Nephron progenitor cell (in vitro differentiated cells): ENCODE measurements at regions not wholly inside any gene's neighbourhood (a gene's known extent, or its start where the extent isn't known, plus 50 kb on each side); places are given as distances from the start of the nearest gene placed in this dataset.

Experiments used
- DNase-seq: peaks from one replicate; pipeline ENCODE4 v3.0.0; 2021
- H3K27ac Mint-ChIP-seq: 2 replicates; pipeline ENCODE4 v1.8.0; 2021; ENCODE audit warnings: mild to moderate bottlenecking, moderate library complexity, mixed read lengths
- H3K27me3 Mint-ChIP-seq: 2 replicates; pipeline ENCODE4 v1.8.0; 2021; ENCODE audit warnings: mild to moderate bottlenecking, low read depth, mixed read lengths; ENCODE audit not compliant: poor library complexity
- H3K36me3 Mint-ChIP-seq: 2 replicates; pipeline ENCODE4 v1.8.0; 2021; ENCODE audit warnings: low read depth, mixed read lengths
- H3K4me1 Mint-ChIP-seq: 2 replicates; pipeline ENCODE4 v1.8.0; 2021; ENCODE audit warnings: mixed read lengths
- H3K4me3 Mint-ChIP-seq: 2 replicates; pipeline ENCODE4 v1.8.0; 2021; ENCODE audit warnings: mild to moderate bottlenecking, moderate library complexity, mixed read lengths
- H3K9me3 Mint-ChIP-seq: 2 replicates; pipeline ENCODE4 v1.8.0; 2021; ENCODE audit warnings: mild to moderate bottlenecking, moderate library complexity, mixed read lengths
- CTCF ChIP-seq: fragments of 200-600 bp; sonication (generic); IDR thresholded peaks from 2 replicates; pipeline ENCODE4 v1.5.0; 2021; ENCODE audit warnings: antibody characterized with exemption

DNA sequence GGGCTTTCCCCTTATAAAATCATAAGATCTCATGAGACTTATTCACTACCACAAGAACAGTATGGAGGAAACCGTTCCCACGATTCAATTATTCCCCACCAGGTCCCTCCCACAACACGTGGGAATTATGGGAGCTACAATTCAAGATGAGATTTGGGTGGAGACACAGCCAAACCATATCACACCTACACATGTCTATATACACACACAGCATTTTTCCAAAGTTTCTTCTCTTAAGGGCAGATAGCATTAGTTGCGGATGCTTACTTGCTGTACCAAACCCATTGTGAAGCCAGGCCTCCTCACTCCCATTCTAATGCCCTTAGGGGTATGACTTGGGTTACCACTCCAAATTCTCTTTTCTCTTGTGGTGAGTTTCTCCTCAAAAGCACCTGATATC is 104.1 kb upstream of the RAP1B start:
- H3K4me1 Mint-ChIP-seq = no peaks in the 10 kb centered on the region
- DNase-seq = no peak
- no peak overlapping the region for H3K4me3 Mint-ChIP-seq
- H3K27ac Mint-ChIP-seq = no peak overlapping the region
- no peaks in the 10 kb centered on the region for H3K36me3 Mint-ChIP-seq
- no peaks in the 10 kb centered on the region for H3K27me3 Mint-ChIP-seq
- no peak for TF ChIP-seq CTCF
- no peaks in the 10 kb centered on the region for H3K9me3 Mint-ChIP-seq

- DNase-seq = no peak
- Mint-ChIP-seq H3K4me3 (no peak overlapping the region), H3K36me3 (no peaks in the 10 kb centered on the region), H3K9me3 (no peaks in the 10 kb centered on the region), H3K27ac (no peak overlapping the region), H3K27me3 (no peaks in the 10 kb centered on the region), H3K4me1 (no peaks in the 10 kb centered on the region)
- TF ChIP-seq CTCF = no peak
Observed at GRCh38 chr12:68507657-68508056, 103.0 kb upstream of the RAP1B start.

- H3K27me3 Mint-ChIP-seq = no peaks in the 10 kb centered on the region
Observed at GRCh38 chr12:68508576-68508975, 102.1 kb upstream of the RAP1B start.

DNA sequence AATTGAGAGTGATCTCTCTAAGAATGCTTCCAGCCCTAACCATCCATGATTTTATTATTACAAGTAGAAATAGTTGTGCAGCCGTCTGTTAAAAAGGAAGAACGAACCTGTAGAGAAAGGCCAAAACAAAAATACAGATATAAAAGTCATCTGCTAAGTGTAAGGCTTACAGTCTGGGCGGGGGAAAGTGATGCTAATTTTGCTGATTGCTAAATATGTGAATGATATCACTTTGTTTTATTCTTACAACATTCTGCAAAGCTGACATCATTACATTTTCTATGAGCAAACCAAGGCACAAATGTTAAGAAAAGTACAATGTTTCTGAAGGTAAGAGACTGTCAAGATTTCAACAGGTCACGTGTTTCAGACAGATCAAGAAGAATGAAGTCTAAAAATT is 101.5 kb upstream of the RAP1B start:
- Mint-ChIP-seq H3K36me3 (no peaks in the 10 kb centered on the region), H3K4me1 (no peaks in the 10 kb centered on the region), H3K27me3 (no peaks in the 10 kb centered on the region), H3K27ac (no peak overlapping the region), H3K9me3 (no peaks in the 10 kb centered on the region), H3K4me3 (no peak overlapping the region)
- TF ChIP-seq CTCF = no peak
- no peak for DNase-seq

More at GRCh38 chr12:68508576-68508975, 102.1 kb upstream of the RAP1B start:
- no peaks in the 10 kb centered on the region for H3K4me1 Mint-ChIP-seq
- H3K9me3 Mint-ChIP-seq = no peaks in the 10 kb centered on the region
- H3K36me3 Mint-ChIP-seq = no peaks in the 10 kb centered on the region
- no peak for TF ChIP-seq CTCF
- no peak for DNase-seq
- no peak overlapping the region for H3K27ac Mint-ChIP-seq
- no peak overlapping the region for H3K4me3 Mint-ChIP-seq

DNA sequence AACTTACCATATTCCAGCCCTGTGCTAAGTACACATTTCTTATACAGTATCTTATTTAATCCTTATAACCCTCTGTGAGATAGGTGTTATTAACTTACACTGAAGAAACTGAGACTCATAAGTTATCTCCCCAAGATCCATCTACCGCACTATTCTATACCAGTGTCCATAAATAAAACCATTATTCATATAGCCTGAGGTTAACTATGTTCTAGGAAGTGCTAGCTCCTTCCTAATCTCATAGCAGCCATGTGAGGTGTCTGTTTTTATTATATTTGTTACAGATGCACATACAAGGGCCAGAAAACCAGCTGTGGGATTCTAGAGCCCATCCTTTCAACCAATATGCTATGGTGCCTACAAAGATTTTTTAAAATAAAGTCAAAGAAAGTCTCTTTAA is 100.3 kb upstream of the RAP1B start:
- no peaks in the 10 kb centered on the region for H3K9me3 Mint-ChIP-seq
- no peak overlapping the region for H3K4me3 Mint-ChIP-seq
- H3K27ac Mint-ChIP-seq = no peak overlapping the region
- TF ChIP-seq CTCF = no peak
- H3K27me3 Mint-ChIP-seq = no peaks in the 10 kb centered on the region
- H3K36me3 Mint-ChIP-seq = no peaks in the 10 kb centered on the region
- DNase-seq = no peak
- H3K4me1 Mint-ChIP-seq = no peaks in the 10 kb centered on the region

DNA sequence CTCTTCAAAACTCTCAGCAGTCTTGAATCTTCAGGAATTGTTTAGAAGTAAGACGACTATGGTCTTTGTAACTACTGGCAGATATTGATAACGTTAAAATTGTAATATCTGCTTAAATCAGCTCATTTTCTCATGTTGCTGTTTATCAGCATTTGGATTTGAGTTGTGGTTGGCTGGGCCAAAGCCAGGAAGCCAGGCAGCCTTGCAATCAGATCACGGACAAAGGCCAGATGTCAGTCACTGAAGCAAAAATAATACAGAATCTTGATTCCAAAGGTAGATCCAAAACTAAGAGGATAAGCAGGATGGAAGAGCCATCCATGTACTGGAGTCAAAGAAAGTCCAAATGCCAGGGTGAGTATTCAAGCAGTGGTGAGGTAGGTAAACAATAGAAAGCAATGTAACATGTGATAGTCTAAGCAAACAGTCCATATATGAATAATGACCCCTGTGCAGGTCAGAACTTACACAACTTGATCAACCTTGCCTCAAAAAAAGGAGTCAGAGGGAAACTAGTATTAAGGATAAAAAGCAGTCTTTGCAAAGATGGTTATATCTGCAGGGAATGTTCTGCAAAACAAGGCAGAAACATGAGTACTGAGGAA is 95.8 kb upstream of the RAP1B start:
- no peaks in the 10 kb centered on the region for H3K36me3 Mint-ChIP-seq
- no peak for DNase-seq
- no peak overlapping the region for H3K4me3 Mint-ChIP-seq
- H3K4me1 Mint-ChIP-seq = no peaks in the 10 kb centered on the region
- no peaks in the 10 kb centered on the region for H3K27me3 Mint-ChIP-seq
- peak overlapping the region; percentile 29 for H3K27ac Mint-ChIP-seq
- H3K9me3 Mint-ChIP-seq = no peaks in the 10 kb centered on the region
- no peak for TF ChIP-seq CTCF
